Natural killer cell (primary cell): ENCODE measurements at regions not wholly inside any gene's neighbourhood (a gene's known extent, or its start where the extent isn't known, plus 50 kb on each side); places are given as distances from the start of the nearest gene placed in this dataset.

Experiments
- ATAC-seq, 3 donors: fragments of 150-1000 bp in 2 of 3; fragments of 200-7000 bp in 1 of 3; cut with Tn5 transposase; 1 replicate in 1 of 3; 2 replicates in 2 of 3; pipeline ENCODE4 v1.10.0; 2021; ENCODE audit warnings: mild to moderate bottlenecking in 2 of 3, moderate library complexity in 2 of 3
- DNase-seq, 2 donors: peaks; one replicate each; pipeline versions ENCODE4 v3.0.0 to v3.0.0-alpha.2; 2013 to 2021; ENCODE audit warnings: mixed read lengths in 1 of 2
- H3K27ac ChIP-seq: one replicate; pipeline ENCODE4 v1.5.1; 2013; ENCODE audit warnings: mild to moderate bottlenecking, low read length
- H3K27me3 ChIP-seq: one replicate; pipeline ENCODE4 v1.6.1; 2013; ENCODE audit warnings: low read length; ENCODE audit not compliant: control insufficient read depth, insufficient read depth
- H3K36me3 ChIP-seq: one replicate; pipeline ENCODE4 v1.6.1; 2013; ENCODE audit warnings: low read length; ENCODE audit not compliant: control insufficient read depth, insufficient read depth
- H3K4me1 ChIP-seq: one replicate; pipeline ENCODE4 v1.6.1; 2013; ENCODE audit warnings: low read length; ENCODE audit not compliant: control insufficient read depth, insufficient read depth
- H3K4me3 ChIP-seq: one replicate; pipeline ENCODE4 v1.5.1; 2013; ENCODE audit warnings: low read length
- H3K9me3 ChIP-seq: one replicate; pipeline ENCODE4 v1.6.1; 2013; ENCODE audit warnings: low read length; ENCODE audit not compliant: control insufficient read depth, insufficient read depth
- H3K27ac Mint-ChIP-seq, 2 donors: one replicate each; pipeline ENCODE4 v1.8.0; 2022; ENCODE audit warnings: mild to moderate bottlenecking in 2 of 2, mixed read lengths in 2 of 2, moderate library complexity in 1 of 2
- H3K27me3 Mint-ChIP-seq, 2 donors: one replicate each; pipeline ENCODE4 v1.8.0; 2022; ENCODE audit warnings: low read depth in 2 of 2, mixed read lengths in 2 of 2
- H3K36me3 Mint-ChIP-seq: one replicate; pipeline ENCODE4 v1.8.0; 2022; ENCODE audit warnings: mixed read lengths
- H3K4me1 Mint-ChIP-seq, 2 donors: one replicate each; pipeline ENCODE4 v1.8.0; 2022; ENCODE audit warnings: mixed read lengths in 2 of 2
- H3K4me3 Mint-ChIP-seq: one replicate; pipeline ENCODE4 v1.8.0; 2022; ENCODE audit warnings: mild to moderate bottlenecking, moderate library complexity, mixed read lengths
- H3K9me3 Mint-ChIP-seq, 2 donors: one replicate each; pipeline ENCODE4 v1.8.0; 2022; ENCODE audit warnings: mixed read lengths in 2 of 2
- WGBS: methylation state at CpG from one replicate; pipeline ENCODE4 v1.1.7; 2013; ENCODE audit warnings: missing lambda C conversion rate; ENCODE audit not compliant: insufficient coverage; 5-methylcytosine and 5-hydroxymethylcytosine counted together
- intact Hi-C: fragments of 100-400 bp; cut with micrococcal nuclease; formaldehyde crosslinking; loops from one replicate; pipeline ENCODE4 v1.14.2; 2022
- TF ChIP-seq, protein P1 (sequence below): fragments of 200-600 bp; IDR thresholded peaks from one replicate; pipeline ENCODE4 v1.8.0; 2022; ENCODE audit warnings: antibody characterized with exemption

DNA sequence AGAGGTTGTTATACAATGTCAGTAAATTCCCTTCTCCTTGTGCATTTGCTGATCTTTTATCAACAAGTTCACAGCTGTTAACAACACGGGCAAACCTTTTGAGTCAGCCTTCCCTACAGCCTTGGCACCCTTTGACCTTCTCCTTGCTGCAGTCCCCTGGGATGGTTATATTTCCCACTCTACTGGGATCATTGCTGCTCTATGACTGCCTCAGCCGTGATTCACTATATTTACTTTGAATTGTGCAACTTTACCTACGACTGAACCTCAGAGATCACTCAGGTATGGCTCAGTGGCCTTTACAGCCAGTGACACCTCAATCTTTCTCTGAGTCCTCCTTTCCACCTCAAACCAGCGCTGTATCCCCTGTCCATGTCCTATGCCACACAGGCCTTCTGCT lies 1293.3 kb downstream of the EPHA7 start:
- Mint-ChIP-seq H3K27me3 (no peaks in the 10 kb centered on the region), H3K4me3 (no peak overlapping the region), H3K27ac (no peak overlapping the region), H3K9me3 (peaks cover 8 to 18% of the 10 kb centered on the region in 2 donors), H3K36me3 (no peaks in the 10 kb centered on the region), H3K4me1 (no peaks in the 10 kb centered on the region)
- no peaks in the 10 kb centered on the region for H3K4me1 ChIP-seq
- DNase-seq (no peak), ATAC-seq (no peak)
- H3K4me3 ChIP-seq, result no peak overlapping the region
- no peaks in the 10 kb centered on the region for H3K9me3 ChIP-seq
- intact Hi-C loops, result no loop called here
- H3K36me3 ChIP-seq, result no peaks in the 10 kb centered on the region
- H3K27me3 ChIP-seq, result no peaks in the 10 kb centered on the region
- 76% methylated on average over 4 of the region's 4 CpGs for WGBS
- H3K27ac ChIP-seq, result no peak overlapping the region
- TF ChIP-seq, protein P1, sequence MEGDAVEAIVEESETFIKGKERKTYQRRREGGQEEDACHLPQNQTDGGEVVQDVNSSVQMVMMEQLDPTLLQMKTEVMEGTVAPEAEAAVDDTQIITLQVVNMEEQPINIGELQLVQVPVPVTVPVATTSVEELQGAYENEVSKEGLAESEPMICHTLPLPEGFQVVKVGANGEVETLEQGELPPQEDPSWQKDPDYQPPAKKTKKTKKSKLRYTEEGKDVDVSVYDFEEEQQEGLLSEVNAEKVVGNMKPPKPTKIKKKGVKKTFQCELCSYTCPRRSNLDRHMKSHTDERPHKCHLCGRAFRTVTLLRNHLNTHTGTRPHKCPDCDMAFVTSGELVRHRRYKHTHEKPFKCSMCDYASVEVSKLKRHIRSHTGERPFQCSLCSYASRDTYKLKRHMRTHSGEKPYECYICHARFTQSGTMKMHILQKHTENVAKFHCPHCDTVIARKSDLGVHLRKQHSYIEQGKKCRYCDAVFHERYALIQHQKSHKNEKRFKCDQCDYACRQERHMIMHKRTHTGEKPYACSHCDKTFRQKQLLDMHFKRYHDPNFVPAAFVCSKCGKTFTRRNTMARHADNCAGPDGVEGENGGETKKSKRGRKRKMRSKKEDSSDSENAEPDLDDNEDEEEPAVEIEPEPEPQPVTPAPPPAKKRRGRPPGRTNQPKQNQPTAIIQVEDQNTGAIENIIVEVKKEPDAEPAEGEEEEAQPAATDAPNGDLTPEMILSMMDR, result no peak

DNA sequence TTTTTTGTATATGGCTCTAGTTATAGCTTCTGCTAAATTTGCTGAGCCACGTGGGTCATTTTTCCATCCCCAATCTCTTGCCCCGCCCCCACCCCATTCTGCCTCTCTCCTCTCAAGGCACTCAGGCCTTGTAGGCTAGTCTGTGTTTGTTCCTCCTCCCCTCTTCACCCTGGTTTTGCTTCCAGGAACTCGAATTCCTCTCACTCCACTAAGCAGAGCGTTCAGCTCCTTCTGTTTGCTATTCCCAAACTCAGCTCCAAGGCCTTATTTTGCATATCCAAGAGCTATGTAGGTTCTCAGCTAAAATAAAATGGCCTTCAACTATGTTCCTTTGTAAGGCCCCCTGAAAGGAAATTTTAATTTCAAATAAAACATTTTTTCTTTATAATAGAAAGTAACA lies 1293.7 kb downstream of the EPHA7 start:
- Mint-ChIP-seq H3K36me3 (no peaks in the 10 kb centered on the region), H3K9me3 (peaks cover 8 to 18% of the 10 kb centered on the region in 2 donors), H3K27me3 (no peaks in the 10 kb centered on the region), H3K4me1 (no peaks in the 10 kb centered on the region), H3K27ac (no peak overlapping the region), H3K4me3 (no peak overlapping the region)
- Histone ChIP-seq H3K9me3 (no peaks in the 10 kb centered on the region), H3K4me1 (no peaks in the 10 kb centered on the region), H3K4me3 (no peak overlapping the region), H3K36me3 (no peaks in the 10 kb centered on the region), H3K27ac (no peak overlapping the region), H3K27me3 (no peaks in the 10 kb centered on the region)
- TF ChIP-seq, protein P1, result no peak
- intact Hi-C loops, result no loop called here
- WGBS, result 68% methylated on average over 4 of the region's 4 CpGs
- ATAC-seq (no peak), DNase-seq (no peak)

DNA sequence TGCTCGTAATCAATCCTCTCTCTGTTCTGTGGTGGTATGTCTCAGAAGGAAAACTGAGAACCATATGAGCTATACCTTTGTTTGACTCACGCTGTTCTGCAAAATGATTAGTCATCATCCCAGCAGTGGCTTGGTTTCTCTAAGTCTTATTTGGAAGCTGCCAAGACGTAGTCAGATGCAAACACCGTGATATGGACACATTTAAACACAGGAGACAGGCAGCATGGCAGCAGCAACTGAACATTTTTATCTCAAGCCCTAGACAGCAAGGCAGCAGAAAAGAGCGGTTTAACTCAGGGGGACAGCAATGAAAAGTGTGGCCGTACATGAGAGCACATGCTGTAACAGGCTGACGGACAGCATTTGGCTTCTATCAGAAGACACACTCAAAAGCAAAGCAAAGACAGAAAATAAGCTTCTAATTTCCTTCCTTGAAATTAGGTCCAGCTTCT lies 1295.1 kb downstream of the EPHA7 start:
- Histone ChIP-seq H3K9me3 (no peaks in the 10 kb centered on the region), H3K4me1 (no peaks in the 10 kb centered on the region), H3K4me3 (no peak overlapping the region), H3K27ac (no peak overlapping the region), H3K36me3 (no peaks in the 10 kb centered on the region), H3K27me3 (no peaks in the 10 kb centered on the region)
- no peaks in the 10 kb centered on the region for H3K36me3 Mint-ChIP-seq
- TF ChIP-seq, protein P1, result no peak
- H3K9me3 Mint-ChIP-seq, result peaks cover 8 to 24% of the 10 kb centered on the region in 2 donors
- DNase-seq (no peak), ATAC-seq (no peak)
- no peaks in the 10 kb centered on the region for H3K4me1 Mint-ChIP-seq
- H3K27ac Mint-ChIP-seq, result no peak overlapping the region
- WGBS, result 46% methylated on average over 7 of the region's 7 CpGs
- no peaks in the 10 kb centered on the region for H3K27me3 Mint-ChIP-seq
- H3K4me3 Mint-ChIP-seq, result no peak overlapping the region
- intact Hi-C loops, result no loop called here

DNA sequence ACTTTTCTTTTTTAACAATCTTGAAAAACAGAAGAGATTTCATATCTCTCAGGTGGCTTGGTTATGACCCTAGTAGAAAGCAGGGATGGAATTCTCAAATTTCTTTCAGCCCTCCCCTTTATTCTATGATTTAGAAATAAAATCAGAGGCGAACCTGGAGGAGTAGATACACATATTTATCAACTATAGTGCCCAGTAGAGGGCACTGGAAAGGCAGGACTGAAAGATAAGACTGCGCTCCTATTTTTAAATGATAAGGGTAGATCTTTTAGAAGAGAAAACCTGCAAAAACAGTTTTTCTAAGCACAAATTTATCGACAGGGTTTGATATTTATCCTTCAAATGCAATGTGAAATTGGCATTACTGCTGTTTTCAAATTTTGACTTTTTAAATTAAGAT lies 1296.6 kb downstream of the EPHA7 start:
- H3K4me3 ChIP-seq, result no peak overlapping the region
- H3K9me3 ChIP-seq, result no peaks in the 10 kb centered on the region
- Mint-ChIP-seq H3K4me1 (no peaks in the 10 kb centered on the region), H3K9me3 (peaks cover 5 to 21% of the 10 kb centered on the region in 2 donors), H3K27me3 (no peaks in the 10 kb centered on the region), H3K4me3 (no peak overlapping the region), H3K27ac (no peak overlapping the region), H3K36me3 (no peaks in the 10 kb centered on the region)
- H3K27me3 ChIP-seq, result no peaks in the 10 kb centered on the region
- 83% methylated on average over 1 of the region's 3 CpGs for WGBS
- ATAC-seq (no peak), DNase-seq (no peak)
- H3K27ac ChIP-seq, result no peak overlapping the region
- intact Hi-C loops, result no loop called here
- H3K36me3 ChIP-seq, result no peaks in the 10 kb centered on the region
- H3K4me1 ChIP-seq, result no peaks in the 10 kb centered on the region
- TF ChIP-seq, protein P1, result no peak
